Memory B cell (primary cell): ENCODE measurements at regions not wholly inside any gene's neighbourhood (a gene's known extent, or its start where the extent isn't known, plus 50 kb on each side); places are given as distances from the start of the nearest gene placed in this dataset.
A peak's percentile ranks its signal among the peaks of the same experiment; 100 is the strongest.

Experiments
- ATAC-seq: fragments of 150-1000 bp; cut with Tn5 transposase; 2 replicates; pipeline ENCODE4 v1.10.0; 2021; ENCODE audit warnings: low read depth, mild to moderate bottlenecking, moderate library complexity
- DNase-seq, 2 donors: peaks; one replicate each; pipeline ENCODE4 v3.0.0; 2022; ENCODE audit warnings: low spot score in 2 of 2
- H3K27ac Mint-ChIP-seq: one replicate; pipeline ENCODE4 v1.8.0; 2022; ENCODE audit warnings: mild to moderate bottlenecking, moderate library complexity, mixed read lengths
- H3K27me3 Mint-ChIP-seq: one replicate; pipeline ENCODE4 v1.8.0; 2022; ENCODE audit warnings: mixed read lengths
- H3K36me3 Mint-ChIP-seq: one replicate; pipeline ENCODE4 v1.8.0; 2022; ENCODE audit warnings: mild to moderate bottlenecking, mixed read lengths
- H3K4me1 Mint-ChIP-seq: one replicate; pipeline ENCODE4 v1.8.0; 2022; ENCODE audit warnings: mixed read lengths
- H3K4me3 Mint-ChIP-seq: one replicate; pipeline ENCODE4 v1.8.0; 2022; ENCODE audit warnings: mild to moderate bottlenecking, moderate library complexity, mixed read lengths
- H3K9me3 Mint-ChIP-seq: one replicate; pipeline ENCODE4 v1.8.0; 2022; ENCODE audit warnings: mixed read lengths

DNA sequence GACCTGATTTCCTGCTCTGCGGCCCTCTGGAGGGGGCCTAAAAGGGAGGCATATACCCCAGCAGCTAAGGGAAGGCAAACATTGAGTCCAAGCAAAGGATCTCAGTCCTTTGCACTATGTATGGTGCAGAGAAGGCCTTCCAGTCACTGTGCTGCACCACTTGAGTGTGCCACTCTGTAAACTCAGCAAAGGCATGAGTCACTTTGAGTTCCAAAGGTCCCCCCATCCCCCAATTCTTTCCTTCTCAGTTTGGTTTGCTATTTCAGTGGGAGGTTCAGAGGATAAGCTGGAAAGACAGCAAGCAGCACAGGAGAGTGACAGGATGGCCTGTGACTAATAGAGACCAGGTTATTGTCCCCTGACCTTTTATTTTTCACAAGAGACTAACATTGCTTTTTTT is 131.3 kb downstream of the FHDC1 start:
- ATAC-seq, result no peak

DNA sequence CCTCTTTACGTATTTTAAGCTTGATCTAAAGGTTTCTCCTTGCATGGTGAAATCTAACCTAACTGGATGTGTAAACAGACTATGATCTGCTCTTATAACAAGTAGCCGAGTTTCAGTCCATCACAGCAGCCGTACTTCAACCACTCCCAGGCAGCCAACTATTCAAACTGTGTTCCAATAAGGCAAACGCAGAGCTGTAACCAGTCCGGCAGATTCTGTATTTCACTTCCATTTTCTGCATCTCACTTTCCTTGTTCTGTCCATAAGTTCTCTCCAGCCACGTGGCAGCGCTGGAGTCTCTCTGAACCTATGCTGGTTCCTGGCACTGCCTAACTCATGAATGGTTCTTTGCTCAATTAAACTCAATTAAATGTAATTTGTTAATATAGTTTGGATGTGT is 132.6 kb downstream of the FHDC1 start:
- H3K27ac Mint-ChIP-seq, result no peak overlapping the region
- H3K27me3 Mint-ChIP-seq, result no peaks in the 10 kb centered on the region
- no peak overlapping the region for H3K4me3 Mint-ChIP-seq
- no peak for ATAC-seq
- DNase-seq, result no peak
- peaks cover 2% of the 10 kb centered on the region for H3K9me3 Mint-ChIP-seq
- peaks cover 2% of the 10 kb centered on the region for H3K36me3 Mint-ChIP-seq
- peaks cover 4% of the 10 kb centered on the region for H3K4me1 Mint-ChIP-seq

More for the DNA sequence above, 131.3 kb downstream of the FHDC1 start:
- Mint-ChIP-seq H3K4me3 (no peak overlapping the region), H3K4me1 (peaks cover 4% of the 10 kb centered on the region), H3K27me3 (no peaks in the 10 kb centered on the region), H3K36me3 (peaks cover 2% of the 10 kb centered on the region), H3K9me3 (peaks cover 2% of the 10 kb centered on the region), H3K27ac (no peak overlapping the region)
- DNase-seq, result no peak

DNA sequence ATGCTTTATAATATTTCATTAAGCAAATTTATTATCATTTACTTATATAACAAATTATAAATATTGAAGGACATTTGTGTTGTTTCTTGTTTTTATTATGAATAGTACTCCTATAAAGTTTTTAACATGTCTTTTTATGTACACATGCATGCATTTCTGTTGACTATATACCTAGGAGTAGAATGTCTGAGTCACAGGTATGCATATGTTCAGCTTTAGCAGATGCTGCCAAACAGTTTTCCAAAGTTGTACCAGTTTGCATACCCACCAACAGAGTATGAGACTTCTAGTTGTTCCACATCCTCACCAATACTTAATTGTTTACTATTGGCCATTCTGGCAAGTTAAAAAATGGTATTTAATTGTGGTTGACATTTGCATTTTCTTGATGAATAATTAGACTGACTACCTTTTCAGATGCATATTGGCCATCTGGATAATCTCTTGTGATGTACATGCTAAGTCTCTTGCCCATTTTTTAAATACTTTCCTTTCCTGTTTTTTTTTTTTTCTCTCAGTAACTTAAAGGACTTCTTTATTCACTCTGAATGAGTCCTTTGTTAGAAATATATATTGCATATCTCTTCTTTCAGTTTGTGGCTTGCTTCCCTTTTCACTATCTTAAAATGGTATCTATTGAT is 132.2 kb upstream of the TRIM2 start:
- ATAC-seq (no peak), DNase-seq (no peak)
- Mint-ChIP-seq H3K27me3 (no peaks in the 10 kb centered on the region), H3K27ac (no peak overlapping the region), H3K36me3 (peaks cover 2% of the 10 kb centered on the region), H3K9me3 (peaks cover 2% of the 10 kb centered on the region), H3K4me1 (peaks cover 14% of the 10 kb centered on the region), H3K4me3 (no peak overlapping the region)

DNA sequence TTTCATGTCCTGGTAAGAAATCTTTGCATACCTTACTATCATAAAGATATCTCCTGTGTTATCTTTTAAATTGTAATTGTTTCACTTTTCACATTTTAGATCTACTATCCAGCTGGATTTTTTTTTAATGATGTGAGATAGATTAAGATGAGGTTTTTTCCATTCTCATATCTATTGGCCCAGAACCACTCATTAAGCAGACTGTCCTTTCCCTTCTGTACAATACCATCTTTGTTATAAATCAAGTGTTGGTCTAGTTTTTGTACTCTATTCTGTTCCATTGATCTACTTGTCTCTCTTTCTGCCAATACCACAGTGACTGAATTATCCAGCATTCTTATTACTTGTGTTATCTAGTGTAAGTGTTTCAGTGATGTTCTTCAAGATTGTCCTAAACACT is 131.6 kb upstream of the TRIM2 start:
- ATAC-seq, result no peak
- H3K9me3 Mint-ChIP-seq, result peaks cover 2% of the 10 kb centered on the region
- H3K36me3 Mint-ChIP-seq, result peaks cover 2% of the 10 kb centered on the region
- H3K27me3 Mint-ChIP-seq, result no peaks in the 10 kb centered on the region
- no peak overlapping the region for H3K4me3 Mint-ChIP-seq
- peaks cover 11% of the 10 kb centered on the region for H3K4me1 Mint-ChIP-seq
- no peak overlapping the region for H3K27ac Mint-ChIP-seq
- DNase-seq, result no peak

DNA sequence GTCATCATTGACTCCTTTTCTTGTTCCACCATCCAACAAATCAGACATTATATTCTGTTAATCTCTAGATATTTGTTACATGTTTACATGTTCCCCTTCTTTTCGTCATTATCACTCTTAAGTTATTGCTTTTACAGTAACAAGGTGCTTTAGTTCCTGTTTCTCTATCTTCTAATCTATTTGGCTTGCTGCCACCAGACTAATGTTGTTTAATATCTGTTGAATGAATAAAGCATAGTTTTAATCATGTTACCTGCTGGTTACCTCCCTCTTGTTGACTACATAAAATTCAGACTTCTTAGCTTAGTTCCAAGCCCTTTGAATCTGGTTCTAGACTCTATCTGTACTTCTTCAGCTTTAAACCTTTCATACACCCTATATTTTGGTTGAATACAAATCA is 129.8 kb upstream of the TRIM2 start:
- H3K9me3 Mint-ChIP-seq, result peaks cover 2% of the 10 kb centered on the region
- H3K4me1 Mint-ChIP-seq, result peaks cover 11% of the 10 kb centered on the region
- peaks cover 2% of the 10 kb centered on the region for H3K36me3 Mint-ChIP-seq
- peaks cover 1% of the 10 kb centered on the region for H3K27me3 Mint-ChIP-seq
- ATAC-seq (peak; percentile 45), DNase-seq (no peak)
- no peak overlapping the region for H3K4me3 Mint-ChIP-seq
- peak overlapping the region; percentile 29 for H3K27ac Mint-ChIP-seq

DNA sequence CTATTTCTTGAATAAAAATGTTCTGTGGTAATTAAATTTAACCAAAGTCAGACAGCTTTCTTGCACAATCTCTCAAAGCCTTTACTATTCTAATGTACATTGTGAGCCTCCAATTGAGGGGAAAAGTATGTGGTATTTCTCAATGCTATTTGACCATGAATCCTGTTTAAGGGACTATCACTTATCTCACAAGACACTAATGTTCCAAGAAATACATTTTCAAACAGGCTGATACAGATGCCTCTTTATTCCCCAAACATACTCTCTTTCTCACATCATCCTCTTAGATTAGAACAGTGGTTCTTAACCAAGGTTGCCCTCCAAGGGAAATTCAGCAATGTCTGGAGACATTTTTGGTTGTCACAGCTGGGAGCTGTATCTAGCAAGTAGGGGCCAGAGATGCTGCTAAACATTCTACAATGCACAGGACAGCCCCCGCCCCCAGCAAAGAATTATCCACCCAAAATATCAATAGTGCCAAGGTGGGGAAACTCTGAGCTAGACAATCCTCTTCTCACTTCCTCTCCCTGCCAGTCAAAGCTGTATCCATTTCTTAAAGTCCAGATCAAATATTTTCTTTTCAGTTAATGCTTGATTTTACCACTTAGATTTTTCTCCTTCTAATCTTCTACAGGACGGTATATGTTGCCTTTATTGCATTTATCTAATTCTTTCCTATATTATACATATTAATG is 129.2 kb upstream of the TRIM2 start:
- peaks cover 11% of the 10 kb centered on the region for H3K4me1 Mint-ChIP-seq
- no peak overlapping the region for H3K4me3 Mint-ChIP-seq
- H3K27ac Mint-ChIP-seq, result peak overlapping the region; percentile 29
- no peak for DNase-seq
- no peak for ATAC-seq
- H3K9me3 Mint-ChIP-seq, result peaks cover 2% of the 10 kb centered on the region
- H3K27me3 Mint-ChIP-seq, result peaks cover 1% of the 10 kb centered on the region
- peaks cover 2% of the 10 kb centered on the region for H3K36me3 Mint-ChIP-seq

DNA sequence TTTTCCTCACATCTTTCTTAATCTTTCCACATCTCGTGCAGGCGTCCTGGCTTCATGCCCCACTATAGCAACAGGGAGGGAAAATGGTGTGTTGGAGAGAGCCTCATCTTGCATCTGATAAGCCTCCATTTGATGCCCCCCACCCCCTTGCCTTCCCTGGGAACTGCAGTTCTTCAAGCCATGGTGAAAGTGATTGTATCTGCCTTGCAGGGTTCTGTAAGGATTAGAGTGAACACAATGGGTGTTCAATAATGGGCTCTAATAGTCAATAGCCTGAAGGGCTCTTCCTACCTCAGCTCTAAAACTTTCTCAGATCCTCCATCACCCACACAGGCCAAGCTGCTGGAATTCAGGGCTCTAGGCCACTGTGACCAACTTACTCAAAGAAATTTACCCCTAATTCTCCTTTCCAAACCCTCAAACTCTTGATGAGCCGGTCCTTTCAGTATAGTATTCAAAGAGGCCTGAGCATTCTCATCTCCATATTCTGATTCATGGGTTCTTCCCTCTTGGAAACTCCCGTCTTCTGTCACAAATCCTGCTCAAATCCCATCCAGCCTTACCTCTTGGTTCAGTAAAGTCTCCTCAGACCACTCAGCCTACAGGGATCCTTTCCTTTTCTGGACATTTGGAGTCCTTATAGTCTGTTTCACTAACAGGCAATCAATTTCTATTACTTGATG is 128.3 kb upstream of the TRIM2 start:
- peaks cover 11% of the 10 kb centered on the region for H3K4me1 Mint-ChIP-seq
- ATAC-seq, result no peak
- peaks cover 2% of the 10 kb centered on the region for H3K36me3 Mint-ChIP-seq
- no peak for DNase-seq
- H3K4me3 Mint-ChIP-seq, result no peak overlapping the region
- H3K27ac Mint-ChIP-seq, result no peak overlapping the region
- peaks cover 2% of the 10 kb centered on the region for H3K9me3 Mint-ChIP-seq
- H3K27me3 Mint-ChIP-seq, result peaks cover 1% of the 10 kb centered on the region

DNA sequence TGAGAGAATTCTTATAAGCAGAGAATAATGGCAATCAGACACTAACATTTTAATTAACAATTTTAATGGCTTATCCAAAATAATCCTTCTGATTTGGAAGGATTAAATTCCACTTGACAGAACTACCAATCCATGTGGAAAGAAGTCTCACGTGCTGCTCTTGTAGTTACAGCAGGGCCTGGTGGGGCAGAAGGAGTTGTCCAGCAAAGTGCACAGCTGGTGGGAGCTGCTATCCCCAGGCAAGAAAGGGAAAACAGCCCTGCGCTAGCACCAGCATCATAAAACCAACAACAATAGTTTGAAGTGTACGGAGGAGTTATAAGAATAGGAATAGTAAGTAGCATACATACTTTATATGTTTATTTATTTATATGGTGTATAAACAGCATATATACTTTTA is 127.4 kb upstream of the TRIM2 start:
- no peak overlapping the region for H3K4me3 Mint-ChIP-seq
- DNase-seq (no peak), ATAC-seq (no peak)
- no peak overlapping the region for H3K27ac Mint-ChIP-seq
- H3K27me3 Mint-ChIP-seq, result peaks cover 1% of the 10 kb centered on the region
- H3K9me3 Mint-ChIP-seq, result no peaks in the 10 kb centered on the region
- peaks cover 11% of the 10 kb centered on the region for H3K4me1 Mint-ChIP-seq
- no peaks in the 10 kb centered on the region for H3K36me3 Mint-ChIP-seq

DNA sequence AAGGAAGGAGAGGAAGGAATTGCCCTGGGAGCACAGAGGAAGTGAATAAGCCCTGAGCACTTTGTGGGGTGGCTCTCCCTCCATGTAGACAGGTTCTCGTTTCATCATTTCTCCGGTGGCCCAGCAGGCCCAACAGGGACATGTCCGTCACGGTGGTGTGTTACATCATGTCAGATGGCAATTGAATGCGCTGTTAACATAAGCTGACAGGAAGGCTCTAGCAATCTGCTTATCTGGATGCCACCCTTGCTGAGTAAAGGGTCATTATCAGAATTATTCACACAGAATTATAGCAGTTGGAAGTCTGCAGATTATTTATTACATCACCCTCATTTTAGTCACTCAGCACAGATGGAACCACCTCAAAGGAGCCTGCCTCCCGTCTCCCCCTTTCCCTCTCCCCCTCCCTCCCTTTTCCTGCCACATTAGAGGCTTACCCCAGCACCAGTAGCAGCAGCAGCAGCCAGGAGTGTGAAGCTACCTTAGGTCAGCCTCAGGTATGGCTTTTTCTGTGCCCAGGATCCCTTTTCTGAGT is 124.3 kb upstream of the TRIM2 start:
- no peak for DNase-seq
- Mint-ChIP-seq H3K4me1 (peaks cover 17% of the 10 kb centered on the region), H3K27ac (no peak overlapping the region), H3K27me3 (peaks cover 1% of the 10 kb centered on the region), H3K36me3 (no peaks in the 10 kb centered on the region), H3K4me3 (no peak overlapping the region), H3K9me3 (no peaks in the 10 kb centered on the region)
- no peak for ATAC-seq

DNA sequence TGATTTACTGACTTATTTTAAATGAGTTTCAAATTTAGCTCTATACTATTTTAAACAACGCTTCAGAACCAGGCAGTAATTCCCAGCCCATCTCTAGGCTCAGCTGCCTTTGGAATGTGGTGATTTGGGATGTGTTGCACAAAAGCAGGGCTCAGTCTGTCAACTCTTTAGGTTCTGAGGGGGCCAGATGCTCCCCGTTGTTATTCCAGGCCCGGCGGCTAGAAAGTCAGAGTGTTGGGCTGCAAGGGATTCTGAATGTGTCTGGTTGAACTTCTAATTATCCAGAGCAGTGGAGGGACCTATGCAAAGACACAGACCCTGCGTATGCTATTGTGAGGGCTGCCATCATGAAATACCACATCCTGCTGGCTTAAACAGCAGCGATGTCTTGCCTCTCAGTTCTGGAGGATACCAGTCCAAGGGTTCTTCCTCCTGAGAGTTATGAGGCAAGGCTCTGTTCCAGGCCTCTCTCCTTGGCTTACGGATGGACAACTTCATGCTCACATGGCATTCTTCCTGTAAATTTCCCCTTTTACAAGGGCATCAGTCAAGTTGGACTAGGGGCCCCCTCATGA is 123.2 kb upstream of the TRIM2 start:
- H3K27me3 Mint-ChIP-seq, result peaks cover 1% of the 10 kb centered on the region
- no peaks in the 10 kb centered on the region for H3K36me3 Mint-ChIP-seq

DNA sequence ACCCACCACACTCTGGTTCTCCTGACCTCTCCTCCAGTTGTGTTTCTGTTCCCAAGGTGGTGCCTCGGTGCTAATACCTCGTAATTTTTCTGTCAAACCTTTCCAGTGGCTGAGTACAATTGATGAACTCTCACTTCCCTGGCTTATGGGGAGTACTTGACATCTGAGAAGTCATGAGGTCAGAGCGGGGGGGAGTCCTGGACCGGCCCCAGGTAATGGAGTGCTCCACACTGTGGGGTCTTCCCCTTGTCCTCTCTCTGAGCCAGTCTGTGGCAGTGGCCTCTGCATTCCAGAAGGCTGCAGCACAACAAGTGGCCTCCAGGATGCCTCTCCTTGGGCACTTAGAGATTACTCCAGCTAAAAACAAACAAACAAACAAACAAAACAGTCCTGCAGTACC is 122.5 kb upstream of the TRIM2 start:
- Mint-ChIP-seq H3K27ac (no peak overlapping the region), H3K9me3 (no peaks in the 10 kb centered on the region), H3K4me1 (peaks cover 19% of the 10 kb centered on the region)

More for the DNA sequence above, 123.2 kb upstream of the TRIM2 start:
- Mint-ChIP-seq H3K4me1 (peaks cover 19% of the 10 kb centered on the region), H3K4me3 (no peak overlapping the region), H3K27ac (no peak overlapping the region), H3K9me3 (no peaks in the 10 kb centered on the region)
- no peak for ATAC-seq
- DNase-seq, result no peak

DNA sequence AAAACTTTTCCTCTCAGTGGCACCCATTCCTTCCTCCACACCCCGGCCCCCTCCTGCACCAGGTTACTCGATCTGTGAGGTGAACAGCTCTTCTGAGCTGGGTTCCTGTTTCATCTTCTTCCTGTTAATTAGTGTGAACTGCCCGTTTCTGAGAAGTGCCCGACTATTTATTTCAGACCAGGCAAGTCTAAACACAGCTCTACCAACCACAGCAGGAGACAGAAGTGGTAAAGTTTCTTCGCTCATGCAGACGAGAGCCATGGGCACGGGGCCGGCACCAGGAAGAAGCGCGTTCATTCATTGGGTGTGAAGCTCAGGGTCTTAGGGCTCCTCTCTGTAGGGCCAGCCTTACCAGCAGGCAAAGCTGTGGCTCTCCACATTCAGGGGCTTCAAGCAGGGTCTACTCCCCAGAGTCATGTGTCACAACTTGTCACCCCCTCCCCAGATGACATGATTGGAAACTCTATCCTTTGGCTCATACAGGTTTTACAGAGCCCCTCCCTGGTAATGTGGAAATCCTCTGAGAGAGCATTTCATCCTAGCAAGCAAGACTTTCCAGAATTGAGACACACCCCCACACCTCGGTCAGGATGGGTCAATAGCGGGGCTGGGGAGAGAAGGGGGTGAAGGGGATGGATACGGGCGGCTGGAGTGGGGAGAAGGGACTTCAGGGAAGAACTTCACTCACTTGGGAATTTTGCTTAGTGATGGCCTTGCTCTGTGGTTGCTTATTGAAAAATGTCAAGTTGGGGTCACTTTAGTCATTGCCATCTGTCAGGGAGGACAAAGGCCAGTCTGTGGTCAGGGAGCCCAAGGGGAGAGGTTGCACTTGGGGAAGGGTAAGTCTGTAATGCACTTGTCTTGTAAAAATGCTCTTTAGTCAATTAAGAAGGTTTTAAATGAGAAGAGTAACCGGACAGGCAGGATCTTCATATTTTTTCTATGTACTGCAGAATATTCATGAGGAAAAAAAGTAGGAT is 121.6 kb upstream of the TRIM2 start:
- H3K4me1 Mint-ChIP-seq, result peaks cover 19% of the 10 kb centered on the region
- no peaks in the 10 kb centered on the region for H3K9me3 Mint-ChIP-seq
- DNase-seq (peak in 1 of 2 donors; percentile 21), ATAC-seq (peak; percentile 71)
- peak overlapping the region; percentile 69 for H3K4me3 Mint-ChIP-seq
- H3K27me3 Mint-ChIP-seq, result peaks cover 1% of the 10 kb centered on the region
- no peaks in the 10 kb centered on the region for H3K36me3 Mint-ChIP-seq
- peak overlapping the region; percentile 82 for H3K27ac Mint-ChIP-seq

More for the DNA sequence above, 122.5 kb upstream of the TRIM2 start:
- ATAC-seq, result no peak
- no peak for DNase-seq
- H3K36me3 Mint-ChIP-seq, result no peaks in the 10 kb centered on the region
- H3K4me3 Mint-ChIP-seq, result no peak overlapping the region
- peaks cover 1% of the 10 kb centered on the region for H3K27me3 Mint-ChIP-seq

DNA sequence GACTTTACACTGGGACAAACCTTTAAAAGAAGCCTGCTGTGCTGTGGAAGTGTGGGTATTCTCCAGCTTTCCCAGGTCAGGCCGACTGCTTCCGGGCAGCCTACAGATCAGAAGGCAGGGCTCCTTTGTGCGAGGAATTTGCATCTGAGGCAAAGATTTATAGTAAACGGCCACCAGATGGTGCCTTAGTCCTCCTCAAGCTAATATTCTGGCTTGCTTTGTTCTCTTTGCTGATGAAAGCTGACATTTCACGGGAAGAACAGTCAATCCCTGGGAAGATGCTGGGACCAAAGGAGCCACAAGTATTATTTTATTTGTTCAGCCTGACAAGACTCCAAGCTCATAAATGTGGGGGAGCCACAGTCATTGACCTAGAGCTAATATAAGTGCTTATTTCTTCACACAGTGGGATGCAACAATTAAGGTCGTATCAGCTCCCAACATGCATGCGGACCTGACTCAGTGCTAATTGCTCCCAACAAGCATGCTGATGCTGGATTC is 120.7 kb upstream of the TRIM2 start:
- Mint-ChIP-seq H3K9me3 (no peaks in the 10 kb centered on the region), H3K27me3 (peaks cover 1% of the 10 kb centered on the region), H3K36me3 (no peaks in the 10 kb centered on the region), H3K27ac (peak overlapping the region; percentile 82), H3K4me3 (peak overlapping the region; percentile 64), H3K4me1 (peaks cover 19% of the 10 kb centered on the region)
- DNase-seq (peak; percentile 50 to 51), ATAC-seq (peak; percentile 69)
